ENCODE measurements at regions not wholly inside any gene's neighbourhood (a gene's known extent, or its start where the extent isn't known, plus 50 kb on each side); places are given as distances from the start of the nearest gene placed in this dataset.
"Not testable (repeated sequence)": the region's sequence is repeated elsewhere in the genome, so short reads cannot be mapped to it uniquely, and the experiment has no call there.

DNA sequence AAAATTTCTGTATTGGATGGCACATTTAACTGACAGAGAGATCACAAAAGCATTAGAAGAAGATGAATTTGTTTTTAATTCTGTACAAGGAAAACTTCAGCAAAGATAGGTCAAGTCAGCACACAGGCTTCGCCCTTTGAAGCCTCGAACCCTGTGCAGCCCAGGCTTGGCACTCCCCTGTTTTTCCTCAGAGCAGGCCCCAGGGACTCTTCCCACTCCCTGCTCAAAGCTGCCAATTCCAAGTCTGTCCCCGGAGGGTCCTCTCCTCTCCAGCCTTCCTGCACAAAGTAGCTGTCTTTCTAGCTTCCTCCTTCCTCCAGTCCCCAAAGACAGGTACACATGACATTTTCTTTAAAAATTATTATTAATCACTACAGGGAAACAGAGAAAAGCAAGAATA, 466.3 kb downstream of the PPARGC1A start:
- ATAC-seq (ENCODE audit: low FRiP score in 2 of 2) = no peak
- TF ChIP-seq EP300 (IDR thresholded peaks at IDR 0.05) (no peak), POLR2AphosphoS5 (IDR thresholded peaks at IDR 0.05) (no peak), CTCF (IDR thresholded peaks at IDR 0.05) (no peak)
- Histone ChIP-seq H3K36me3 (no peaks in the 10 kb centered on the region), H3K27ac (no peak overlapping the region), H3K9me3 (no peaks in the 10 kb centered on the region), H3K27me3 (no peaks in the 10 kb centered on the region), H3K4me1 (no peaks in the 10 kb centered on the region), H3K4me3 (no peak overlapping the region)
- WGBS, 2 donors = 48 to 76% methylated on average over 3 of the region's 3 CpGs
- DNase-seq = no peak

- DNase-seq (no peak), ATAC-seq (ENCODE audit: low FRiP score in 2 of 2) (no peak)
- H3K9me3 ChIP-seq = no peaks in the 10 kb centered on the region
- H3K4me1 ChIP-seq = no peaks in the 10 kb centered on the region
- H3K36me3 ChIP-seq = no peaks in the 10 kb centered on the region
- H3K4me3 ChIP-seq = no peak overlapping the region
- TF ChIP-seq POLR2AphosphoS5 (IDR thresholded peaks at IDR 0.05) = no peak
- no peaks in the 10 kb centered on the region for H3K27me3 ChIP-seq
- no peak overlapping the region for H3K27ac ChIP-seq
- 90 to 97% methylated on average over 1 of the region's 1 CpG for WGBS, 2 donors
These were observed 467.0 kb downstream of the PPARGC1A start for GRCh38 chr4:23422878-23423277.

DNA sequence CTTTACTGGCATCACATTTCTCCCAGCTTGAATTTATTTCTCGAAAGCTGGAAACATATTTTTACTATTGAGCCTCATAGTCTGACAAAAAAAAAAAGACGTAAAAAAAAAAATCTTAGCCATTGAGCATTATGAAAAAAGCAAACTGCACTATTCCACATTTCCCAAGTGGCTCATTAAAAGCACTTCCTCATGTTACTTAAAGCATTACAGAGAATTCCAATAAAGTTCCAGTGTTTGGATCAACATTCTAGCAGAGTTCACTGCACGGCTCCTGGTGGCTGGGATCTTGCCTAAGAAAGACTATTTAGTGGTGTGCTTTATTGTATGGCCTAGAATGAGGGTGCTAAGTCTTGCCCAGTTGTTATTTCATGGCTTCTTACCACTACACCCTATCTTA, 476.2 kb downstream of the PPARGC1A start:
- no peak for TF ChIP-seq POLR2A (IDR thresholded peaks at IDR 0.05)
- TF ChIP-seq CTCF (IDR thresholded peaks at IDR 0.05) = no peak
- no peak for TF ChIP-seq EP300 (IDR thresholded peaks at IDR 0.05)
- TF ChIP-seq POLR2AphosphoS5 (IDR thresholded peaks at IDR 0.05) = no peak
- WGBS, 2 donors = 62% methylated on average over 3 of the region's 3 CpGs

GRCh38 chr4:23412701-23413100, 477.1 kb downstream of the PPARGC1A start:
- 91 to 98% methylated on average over 3 of the region's 3 CpGs for WGBS, 2 donors
- H3K4me1 ChIP-seq = no peaks in the 10 kb centered on the region
- H3K27me3 ChIP-seq = no peaks in the 10 kb centered on the region
- no peak for TF ChIP-seq CTCF (IDR thresholded peaks at IDR 0.05)
- TF ChIP-seq POLR2A (IDR thresholded peaks at IDR 0.05) = no peak
- TF ChIP-seq POLR2AphosphoS5 (IDR thresholded peaks at IDR 0.05) = no peak
- TF ChIP-seq EP300 (IDR thresholded peaks at IDR 0.05) = no peak
- no peak overlapping the region for H3K27ac ChIP-seq
- H3K36me3 ChIP-seq = no peaks in the 10 kb centered on the region
- H3K4me3 ChIP-seq = no peak overlapping the region
- no peak for ATAC-seq (ENCODE audit: low FRiP score in 2 of 2)
- DNase-seq = no peak
- H3K9me3 ChIP-seq = no peaks in the 10 kb centered on the region

More for the DNA sequence above, 476.2 kb downstream of the PPARGC1A start:
- DNase-seq = no peak
- Histone ChIP-seq H3K36me3 (no peaks in the 10 kb centered on the region), H3K9me3 (no peaks in the 10 kb centered on the region), H3K27me3 (no peaks in the 10 kb centered on the region), H3K27ac (no peak overlapping the region), H3K4me3 (no peak overlapping the region), H3K4me1 (no peaks in the 10 kb centered on the region)
- no peak for ATAC-seq (ENCODE audit: low FRiP score in 2 of 2)

- DNase-seq; H3K4me1 ChIP-seq; H3K27ac ChIP-seq; ATAC-seq (ENCODE audit: low FRiP score in 2 of 2); H3K36me3 ChIP-seq; H3K4me3 ChIP-seq; H3K9me3 ChIP-seq; H3K27me3 ChIP-seq: not testable (repeated sequence)
- WGBS, 2 donors = 69 to 74% methylated on average over 2 of the region's 2 CpGs
These were observed 480.9 kb downstream of the PPARGC1A start for GRCh38 chr4:23408913-23409312.

DNA sequence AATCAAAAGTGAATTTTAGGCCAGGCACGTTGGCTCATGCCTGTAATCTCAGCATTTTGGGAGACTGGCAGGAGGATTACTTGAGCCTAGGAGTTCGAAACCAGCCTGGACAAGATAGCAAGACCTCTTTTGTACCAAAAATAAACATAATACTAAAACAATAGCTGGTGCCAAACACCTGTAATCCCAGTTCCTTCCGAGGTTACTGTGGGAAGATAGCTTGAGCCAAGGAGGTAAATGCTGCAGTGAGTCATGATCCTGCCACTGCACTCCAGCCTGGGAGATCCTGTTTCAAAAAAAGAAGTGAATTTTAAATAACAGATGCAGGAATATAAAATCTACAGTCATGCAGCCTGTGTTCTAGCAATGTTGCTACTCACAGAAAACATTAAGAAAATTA, 488.3 kb downstream of the PPARGC1A start:
- no peak overlapping the region for H3K4me3 ChIP-seq
- H3K9me3 ChIP-seq = no peaks in the 10 kb centered on the region
- WGBS, 2 donors = 39 to 40% methylated on average over 3 of the region's 3 CpGs
- no peaks in the 10 kb centered on the region for H3K36me3 ChIP-seq
- no peak for TF ChIP-seq POLR2A (IDR thresholded peaks at IDR 0.05)
- no peak for TF ChIP-seq POLR2AphosphoS5 (IDR thresholded peaks at IDR 0.05)
- TF ChIP-seq CTCF (IDR thresholded peaks at IDR 0.05) = no peak
- TF ChIP-seq EP300 (IDR thresholded peaks at IDR 0.05) = no peak
- DNase-seq (no peak), ATAC-seq (ENCODE audit: low FRiP score in 2 of 2) (no peak)
- no peaks in the 10 kb centered on the region for H3K27me3 ChIP-seq
- H3K27ac ChIP-seq = no peak overlapping the region
- H3K4me1 ChIP-seq = no peaks in the 10 kb centered on the region
